HEK293T (cell line): ENCODE measurements at regions not wholly inside any gene's neighbourhood (a gene's known extent, or its start where the extent isn't known, plus 50 kb on each side); places are given as distances from the start of the nearest gene placed in this dataset.

ENCODE experiments used
- FOXA1 ChIP-seq: fragments of 450-650 bp; IDR thresholded peaks from 2 replicates; pipeline ENCODE4 v1.6.1; 2016; ENCODE audit warnings: mild to moderate bottlenecking
- FOXK2 ChIP-seq: fragments of 450-650 bp; IDR thresholded peaks from 2 replicates; pipeline ENCODE4 v1.6.1; 2016; ENCODE audit warnings: mild to moderate bottlenecking
- L3MBTL2 ChIP-seq: fragments of 450-650 bp; conservative IDR thresholded peaks from 2 replicates; pipeline ENCODE4 v1.6.1; 2016; ENCODE audit warnings: mild to moderate bottlenecking
- SP1 ChIP-seq: fragments of 450-650 bp; IDR thresholded peaks from 2 replicates; pipeline ENCODE4 v1.6.1; 2017
- TF ChIP-seq, protein P1 (sequence below): fragments of 450-650 bp; IDR thresholded peaks from 2 replicates; pipeline ENCODE4 v1.6.1; 2016

DNA sequence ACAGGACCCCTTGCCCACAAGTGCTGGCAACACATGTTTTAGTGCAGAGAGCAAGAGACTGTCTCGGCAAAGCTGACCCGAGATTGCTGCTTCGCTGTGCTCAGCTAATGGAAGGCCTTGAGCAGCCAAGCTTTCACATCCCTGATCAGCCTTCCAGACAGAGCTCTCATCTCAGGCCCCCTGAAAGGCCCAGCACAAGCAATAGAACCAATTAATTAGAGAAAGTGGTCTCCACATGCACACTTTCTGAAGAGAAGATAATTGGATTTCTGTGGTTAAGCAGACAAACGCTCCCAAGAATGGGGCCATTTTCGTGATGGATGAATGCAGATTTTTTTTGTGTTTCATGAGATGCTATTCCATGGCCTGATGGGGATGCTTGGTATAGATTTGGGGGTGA lies 174.9 kb downstream of the NSG2 start:
- TF ChIP-seq FOXA1 (no peak), FOXK2 (no peak), L3MBTL2 (no peak), SP1 (no peak)
- TF ChIP-seq, protein P1, sequence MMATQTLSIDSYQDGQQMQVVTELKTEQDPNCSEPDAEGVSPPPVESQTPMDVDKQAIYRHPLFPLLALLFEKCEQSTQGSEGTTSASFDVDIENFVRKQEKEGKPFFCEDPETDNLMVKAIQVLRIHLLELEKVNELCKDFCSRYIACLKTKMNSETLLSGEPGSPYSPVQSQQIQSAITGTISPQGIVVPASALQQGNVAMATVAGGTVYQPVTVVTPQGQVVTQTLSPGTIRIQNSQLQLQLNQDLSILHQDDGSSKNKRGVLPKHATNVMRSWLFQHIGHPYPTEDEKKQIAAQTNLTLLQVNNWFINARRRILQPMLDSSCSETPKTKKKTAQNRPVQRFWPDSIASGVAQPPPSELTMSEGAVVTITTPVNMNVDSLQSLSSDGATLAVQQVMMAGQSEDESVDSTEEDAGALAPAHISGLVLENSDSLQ: no peak
